ENCODE measurements at regions not wholly inside any gene's neighbourhood (a gene's known extent, or its start where the extent isn't known, plus 50 kb on each side); places are given as distances from the start of the nearest gene placed in this dataset.

GRCh38 chr3:13235079-13235478, 161.8 kb upstream of the IQSEC1 start:
- TF ChIP-seq CTCF (IDR thresholded peaks at IDR 0.05; ENCODE audit: insufficient read depth, low read length, poor library complexity, severe bottlenecking) (no peak), EZH2phosphoT487 (conservative IDR thresholded peaks at IDR 0.05; ENCODE audit: low read length) (no peak)

Measured in SU-DHL-6 (cell line).